ENCODE measurements at regions not wholly inside any gene's neighbourhood (a gene's known extent, or its start where the extent isn't known, plus 50 kb on each side); places are given as distances from the start of the nearest gene placed in this dataset.

GRCh38 chr4:3831529-3832150 is 65.5 kb downstream of the ADRA2C start:
- no peak for DNase-seq (ENCODE audit: low spot score)

- DNase-seq (ENCODE audit: low spot score), result no peak
These were observed 66.5 kb downstream of the ADRA2C start for GRCh38 chr4:3832536-3833220.

GRCh38 chr4:3833326-3833989 is 67.3 kb downstream of the ADRA2C start:
- DNase-seq (ENCODE audit: low spot score), result no peak

- no peak for DNase-seq (ENCODE audit: low spot score)
These were observed 68.0 kb downstream of the ADRA2C start for GRCh38 chr4:3834186-3834662.

- DNase-seq (ENCODE audit: low spot score), result no peak
These were observed 68.7 kb downstream of the ADRA2C start for GRCh38 chr4:3834663-3835521.

GRCh38 chr4:3835527-3836405 is 69.6 kb downstream of the ADRA2C start:
- no peak for DNase-seq (ENCODE audit: low spot score)

GRCh38 chr4:3836406-3836755 is 70.2 kb downstream of the ADRA2C start:
- DNase-seq (ENCODE audit: low spot score), result no peak

- DNase-seq (ENCODE audit: low spot score), result no peak
These were observed 70.8 kb downstream of the ADRA2C start for GRCh38 chr4:3836756-3837601.

- no peak for DNase-seq (ENCODE audit: low spot score)
These were observed 72.5 kb downstream of the ADRA2C start for GRCh38 chr4:3838437-3839380.

GRCh38 chr4:3845094-3845743 is 79.0 kb downstream of the ADRA2C start:
- no peak for DNase-seq (ENCODE audit: low spot score)

GRCh38 chr4:3845744-3846429 is 79.7 kb downstream of the ADRA2C start:
- no peak for DNase-seq (ENCODE audit: low spot score)

GRCh38 chr4:3847211-3847940 is 81.2 kb downstream of the ADRA2C start:
- DNase-seq (ENCODE audit: low spot score), result no peak

GRCh38 chr4:3848323-3848722 is 82.1 kb downstream of the ADRA2C start:
- DNase-seq (ENCODE audit: low spot score), result no peak

GRCh38 chr4:3849140-3849539 is 83.0 kb downstream of the ADRA2C start:
- no peak for DNase-seq (ENCODE audit: low spot score)

- DNase-seq (ENCODE audit: low spot score), result no peak
These were observed 83.9 kb downstream of the ADRA2C start for GRCh38 chr4:3850128-3850527.

GRCh38 chr4:3851211-3851610 is 85.0 kb downstream of the ADRA2C start:
- peak; percentile 46 for DNase-seq (ENCODE audit: low spot score)

- peak; percentile 44 for DNase-seq (ENCODE audit: low spot score)
These were observed 85.7 kb downstream of the ADRA2C start for GRCh38 chr4:3851881-3852280.

Measured in H4 (cell line).